ENCODE measurements at regions not wholly inside any gene's neighbourhood (a gene's known extent, or its start where the extent isn't known, plus 50 kb on each side); places are given as distances from the start of the nearest gene placed in this dataset.

DNA sequence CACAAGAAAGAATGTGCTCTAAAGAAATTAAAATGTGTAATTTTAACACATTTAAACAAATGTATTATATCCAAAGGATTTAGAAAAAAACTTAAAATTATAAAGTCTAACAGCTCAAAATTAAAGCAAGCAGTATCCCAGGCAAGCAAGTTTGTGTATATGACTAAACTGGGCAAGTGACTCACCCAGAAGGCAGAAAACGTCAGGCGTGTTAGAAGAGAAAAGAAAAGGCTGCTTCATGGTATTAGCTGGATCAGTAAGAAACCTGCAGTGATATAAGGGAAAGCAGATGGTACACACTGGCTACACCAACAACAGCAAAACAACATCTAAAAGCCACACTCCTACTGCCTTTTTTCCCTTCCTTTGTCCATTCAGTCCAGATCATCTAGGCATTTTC lies 250.6 kb upstream of the NDST3 start:
- Histone ChIP-seq H3K9me3 (ENCODE audit: control insufficient read depth in 1 of 2, insufficient read depth in 1 of 2, low read depth in 1 of 2, low read length in 2 of 2) (no peaks in the 10 kb centered on the region), H3K79me2 (ENCODE audit: insufficient read depth, low read length) (no peaks in the 10 kb centered on the region), H4K20me1 (ENCODE audit: insufficient read depth) (no peaks in the 10 kb centered on the region), H3K9ac (ENCODE audit: low read length) (no peak overlapping the region), H3K4me2 (ENCODE audit: low read length) (no peak overlapping the region), H3K36me3 (ENCODE audit: control insufficient read depth in 1 of 2, insufficient read depth in 2 of 2, low read length in 2 of 2) (no peaks in the 10 kb centered on the region), H3K4me1 (ENCODE audit: control insufficient read depth in 1 of 2, insufficient read depth in 2 of 2, low read length in 2 of 2) (no peaks in the 10 kb centered on the region), H3K4me3 (replicated peaks in 1 of 2; ENCODE audit: low read depth in 1 of 2, low read length in 2 of 2) (no peak overlapping the region), H2AFZ (ENCODE audit: low read depth, low read length, poor library complexity, severe bottlenecking) (peak overlapping the region; percentile 78), H3K27me3 (ENCODE audit: insufficient read depth, low read length) (no peaks in the 10 kb centered on the region), H3K9me2 (ENCODE audit: insufficient read depth) (no peaks in the 10 kb centered on the region), H3K27ac (ENCODE audit: low read depth, low read length) (no peak overlapping the region)
- no peak for ATAC-seq
- intact Hi-C loops (cut with micrococcal nuclease), result no loop called here
- ChIA-PET RAD21 (ENCODE audit: low non-redundant PET in 1 of 2, low total read pairs in 2 of 2, uncharacterized antibody in 2 of 2, unreplicated experiment in 2 of 2) (no interaction called here), POLR2A (no interaction called here), CTCF (no interaction called here)
- BruUV-seq (replicated peaks), result no TSS peak
- DNase-seq (ENCODE audit: low read depth, low spot score), result no peak
- TF ChIP-seq EZH2phosphoT487 (IDR thresholded peaks at IDR 0.05; ENCODE audit: borderline replicate concordance), result no peak
- TF ChIP-seq ZNF274 (IDR thresholded peaks at IDR 0.05; ENCODE audit: low read depth, low read length), result no peak
- TF ChIP-seq CBX3 (IDR thresholded peaks at IDR 0.05; ENCODE audit: low read depth), result no peak
- TF ChIP-seq JUND (IDR thresholded peaks at IDR 0.05), result no peak; the same call in 1 of the 2 replicates
- TF ChIP-seq, protein P1, sequence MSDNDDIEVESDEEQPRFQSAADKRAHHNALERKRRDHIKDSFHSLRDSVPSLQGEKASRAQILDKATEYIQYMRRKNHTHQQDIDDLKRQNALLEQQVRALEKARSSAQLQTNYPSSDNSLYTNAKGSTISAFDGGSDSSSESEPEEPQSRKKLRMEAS (IDR thresholded peaks at IDR 0.05), result no peak
- TF ChIP-seq, protein P2, sequence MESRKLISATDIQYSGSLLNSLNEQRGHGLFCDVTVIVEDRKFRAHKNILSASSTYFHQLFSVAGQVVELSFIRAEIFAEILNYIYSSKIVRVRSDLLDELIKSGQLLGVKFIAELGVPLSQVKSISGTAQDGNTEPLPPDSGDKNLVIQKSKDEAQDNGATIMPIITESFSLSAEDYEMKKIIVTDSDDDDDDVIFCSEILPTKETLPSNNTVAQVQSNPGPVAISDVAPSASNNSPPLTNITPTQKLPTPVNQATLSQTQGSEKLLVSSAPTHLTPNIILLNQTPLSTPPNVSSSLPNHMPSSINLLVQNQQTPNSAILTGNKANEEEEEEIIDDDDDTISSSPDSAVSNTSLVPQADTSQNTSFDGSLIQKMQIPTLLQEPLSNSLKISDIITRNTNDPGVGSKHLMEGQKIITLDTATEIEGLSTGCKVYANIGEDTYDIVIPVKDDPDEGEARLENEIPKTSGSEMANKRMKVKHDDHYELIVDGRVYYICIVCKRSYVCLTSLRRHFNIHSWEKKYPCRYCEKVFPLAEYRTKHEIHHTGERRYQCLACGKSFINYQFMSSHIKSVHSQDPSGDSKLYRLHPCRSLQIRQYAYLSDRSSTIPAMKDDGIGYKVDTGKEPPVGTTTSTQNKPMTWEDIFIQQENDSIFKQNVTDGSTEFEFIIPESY (IDR thresholded peaks at IDR 0.05; ENCODE audit: extremely low read depth, insufficient replicate concordance, low read length), result no peak
- no peak for TF ChIP-seq SP1 (IDR thresholded peaks at IDR 0.05; ENCODE audit: low read depth)
- TF ChIP-seq ELF1 (IDR thresholded peaks at IDR 0.05; ENCODE audit: borderline replicate concordance, low read depth), result no peak
- TF ChIP-seq, protein P3, sequence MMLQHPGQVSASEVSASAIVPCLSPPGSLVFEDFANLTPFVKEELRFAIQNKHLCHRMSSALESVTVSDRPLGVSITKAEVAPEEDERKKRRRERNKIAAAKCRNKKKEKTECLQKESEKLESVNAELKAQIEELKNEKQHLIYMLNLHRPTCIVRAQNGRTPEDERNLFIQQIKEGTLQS (IDR thresholded peaks at IDR 0.05), result no peak
- no peak for TF ChIP-seq YY1 (IDR thresholded peaks at IDR 0.05; ENCODE audit: extremely low read depth, insufficient replicate concordance, low read depth, low read length)
- no peak for TF ChIP-seq RAD21 (IDR thresholded peaks at IDR 0.05; ENCODE audit: low read depth)
- TF ChIP-seq POLR2AphosphoS5 (IDR thresholded peaks at IDR 0.05; ENCODE audit: low read depth, low read length), result no peak
- no peak for TF ChIP-seq CEBPB (IDR thresholded peaks at IDR 0.05; ENCODE audit: low read depth)
- TF ChIP-seq REST (IDR thresholded peaks at IDR 0.05; ENCODE audit: low read depth), result no peak
- TF ChIP-seq POLR2A (IDR thresholded peaks at IDR 0.05; ENCODE audit: borderline replicate concordance, extremely low read depth, insufficient read depth, insufficient read length), result no peak

Measured in HCT116 (cell line).